Liver (tissue), 7 donors: ENCODE measurements at regions not wholly inside any gene's neighbourhood (a gene's known extent, or its start where the extent isn't known, plus 50 kb on each side); places are given as distances from the start of the nearest gene placed in this dataset.

Experiments used
- DNase-seq: peaks from one replicate; pipeline ENCODE4 v3.0.0-alpha.2; 2017; ENCODE audit warnings: low spot score
- H3K27ac ChIP-seq, 2 donors: one replicate each; pipeline ENCODE4 v1.7.0; 2013; ENCODE audit warnings: inconsistent platforms in 2 of 2, low read length in 2 of 2, control low read depth in 1 of 2, low read depth in 1 of 2, mild to moderate bottlenecking in 1 of 2
- H3K27me3 ChIP-seq, 4 donors: one replicate each; pipeline versions ENCODE4 v1.6.1 to v1.7.0; 2013; ENCODE audit warnings: low read length in 3 of 4, inconsistent platforms in 1 of 4, mild to moderate bottlenecking in 1 of 4, moderate library complexity in 1 of 4; ENCODE audit not compliant: control insufficient read depth in 4 of 4, insufficient read depth in 4 of 4
- H3K36me3 ChIP-seq, 4 donors: one replicate each; pipeline versions ENCODE4 v1.6.1 to v1.7.0; 2013; ENCODE audit warnings: low read length in 3 of 4, mild to moderate bottlenecking in 3 of 4, low read depth in 1 of 4, moderate library complexity in 1 of 4; ENCODE audit not compliant: control insufficient read depth in 4 of 4, insufficient read depth in 3 of 4
- H3K4me1 ChIP-seq, 4 donors: one replicate each; pipeline versions ENCODE4 v1.6.1 to v1.7.0; 2013; ENCODE audit warnings: low read length in 3 of 4, mild to moderate bottlenecking in 3 of 4, moderate library complexity in 1 of 4; ENCODE audit not compliant: control insufficient read depth in 4 of 4, insufficient read depth in 4 of 4
- H3K4me3 ChIP-seq, 3 donors: one replicate each; pipeline versions ENCODE4 v1.6.1 to v1.7.0; 2013; ENCODE audit warnings: low read length in 3 of 3, control low read depth in 1 of 3, low read depth in 1 of 3, mild to moderate bottlenecking in 1 of 3
- H3K9ac ChIP-seq, 2 donors: one replicate each; pipeline ENCODE4 v1.7.0; 2013; ENCODE audit warnings: low read length in 2 of 2, mild to moderate bottlenecking in 2 of 2, moderate library complexity in 2 of 2, control low read depth in 1 of 2, low read depth in 1 of 2
- H3K9me3 ChIP-seq, 4 donors: one replicate each; pipeline versions ENCODE4 v1.6.1 to v1.7.0; 2013; ENCODE audit warnings: low read length in 3 of 4; ENCODE audit not compliant: control insufficient read depth in 4 of 4
- ATF3 ChIP-seq: IDR thresholded peaks from 2 replicates; pipeline ENCODE4 v1.6.1; 2016; ENCODE audit warnings: antibody characterized with exemption
- EGR1 ChIP-seq, 2 donors: IDR thresholded peaks; 2 replicates each; pipeline ENCODE4 v1.6.1; 2016 to 2018; ENCODE audit warnings: antibody characterized with exemption in 2 of 2, low read depth in 2 of 2
- FOXA1 ChIP-seq: IDR thresholded peaks from 2 replicates; pipeline ENCODE4 v1.6.1; 2016; ENCODE audit warnings: antibody characterized with exemption
- FOXA2 ChIP-seq: IDR thresholded peaks from 2 replicates; pipeline ENCODE4 v1.6.1; 2016; ENCODE audit warnings: antibody characterized with exemption
- GABPA ChIP-seq, 2 donors: IDR thresholded peaks in 1 of 2; conservative IDR thresholded peaks in 1 of 2; 2 replicates each; pipeline ENCODE4 v1.6.1; 2016; ENCODE audit warnings: antibody characterized with exemption in 2 of 2, mild to moderate bottlenecking in 1 of 2, moderate library complexity in 1 of 2
- HNF4A ChIP-seq, 2 donors: conservative IDR thresholded peaks; 2 replicates each; pipeline ENCODE4 v1.6.1; 2016; ENCODE audit warnings: antibody characterized with exemption in 2 of 2, mild to moderate bottlenecking in 2 of 2
- HNF4G ChIP-seq: IDR thresholded peaks from 2 replicates; pipeline ENCODE4 v1.6.1; 2016; ENCODE audit warnings: antibody characterized with exemption
- JUND ChIP-seq, 2 donors: IDR thresholded peaks; 2 replicates each; pipeline ENCODE4 v1.6.1; 2016; ENCODE audit warnings: antibody characterized with exemption in 2 of 2
- MAX ChIP-seq: IDR thresholded peaks from 2 replicates; pipeline ENCODE4 v1.6.1; 2016; ENCODE audit warnings: antibody characterized with exemption
- NR2F2 ChIP-seq: IDR thresholded peaks from 2 replicates; pipeline ENCODE4 v1.6.1; 2016; ENCODE audit warnings: antibody characterized with exemption
- RAD21 ChIP-seq, 2 donors: IDR thresholded peaks; 2 replicates each; pipeline ENCODE4 v1.6.1; 2016; ENCODE audit warnings: antibody characterized with exemption in 2 of 2, mild to moderate bottlenecking in 2 of 2
- REST ChIP-seq: IDR thresholded peaks from 2 replicates; pipeline ENCODE4 v1.6.1; 2016; ENCODE audit warnings: antibody characterized with exemption, mild to moderate bottlenecking
- RXRA ChIP-seq, 2 donors: IDR thresholded peaks; 2 replicates each; pipeline ENCODE4 v1.6.1; 2017 to 2018; ENCODE audit warnings: antibody characterized with exemption in 2 of 2, mild to moderate bottlenecking in 1 of 2
- SP1 ChIP-seq: IDR thresholded peaks from 2 replicates; pipeline ENCODE4 v1.6.1; 2018; ENCODE audit warnings: antibody characterized with exemption, mild to moderate bottlenecking
- TAF1 ChIP-seq: conservative IDR thresholded peaks from 2 replicates; pipeline ENCODE4 v1.6.1; 2016; ENCODE audit warnings: antibody characterized with exemption, mild to moderate bottlenecking
- YY1 ChIP-seq: IDR thresholded peaks from 2 replicates; pipeline ENCODE4 v1.6.1; 2016; ENCODE audit warnings: antibody characterized with exemption, mild to moderate bottlenecking
- ZBTB33 ChIP-seq: IDR thresholded peaks from 2 replicates; pipeline ENCODE4 v1.6.1; 2016; ENCODE audit warnings: antibody characterized with exemption
- WGBS: extraction: QIAGEN DNeasy Blood & Tissue Kit; methylation state at CpG from one replicate; pipeline ENCODE4 v1.1.7; 2013; 5-methylcytosine and 5-hydroxymethylcytosine counted together
- donor health status: healthy.
- donor health status: healthy.
- donor health status: healthy.
- donor health status: healthy.

GRCh38 chr3:118466795-118467330 lies 567.8 kb downstream of the IGSF11 start:
- H3K4me1 ChIP-seq: no peaks in the 10 kb centered on the region
- no peak overlapping the region for H3K4me3 ChIP-seq
- no peak overlapping the region for H3K27ac ChIP-seq
- no peak for DNase-seq
- TF ChIP-seq SP1: no peak
- TF ChIP-seq YY1: no peak
- no peak for TF ChIP-seq NR2F2
- no peak for TF ChIP-seq HNF4G
- TF ChIP-seq HNF4A (conservative IDR thresholded peaks at IDR 0.05): no peak
- no peak for TF ChIP-seq EGR1 (IDR thresholded peaks at IDR 0.05; ENCODE audit: low read depth in 2 of 2)
- TF ChIP-seq REST: no peak
- H3K9me3 ChIP-seq: no peaks in the 10 kb centered on the region
- no peaks in the 10 kb centered on the region for H3K27me3 ChIP-seq
- H3K36me3 ChIP-seq: no peaks in the 10 kb centered on the region
- H3K9ac ChIP-seq: no peak overlapping the region
- WGBS: 70% methylated on average over 2 of the region's 2 CpGs

- H3K9me3 ChIP-seq: no peaks in the 10 kb centered on the region
- H3K4me3 ChIP-seq: no peak overlapping the region
- no peaks in the 10 kb centered on the region for H3K4me1 ChIP-seq
- no peak overlapping the region for H3K27ac ChIP-seq
- H3K36me3 ChIP-seq: no peaks in the 10 kb centered on the region
- no peak overlapping the region for H3K9ac ChIP-seq
- TF ChIP-seq HNF4G (no peak), RXRA (IDR thresholded peaks at IDR 0.05) (no peak), ZBTB33 (no peak), FOXA2 (no peak), JUND (IDR thresholded peaks at IDR 0.05) (no peak), HNF4A (conservative IDR thresholded peaks at IDR 0.05) (no peak), NR2F2 (no peak), ATF3 (no peak), TAF1 (no peak), EGR1 (IDR thresholded peaks at IDR 0.05; ENCODE audit: low read depth in 2 of 2) (no peak), FOXA1 (no peak)
- DNase-seq: no peak
- H3K27me3 ChIP-seq: no peaks in the 10 kb centered on the region
These were observed 565.8 kb downstream of the IGSF11 start for GRCh38 chr3:118468801-118469200.

GRCh38 chr3:118472586-118472985 lies 562.1 kb downstream of the IGSF11 start:
- Histone ChIP-seq H3K36me3 (no peaks in the 10 kb centered on the region), H3K27me3 (no peaks in the 10 kb centered on the region), H3K4me1 (no peaks in the 10 kb centered on the region), H3K4me3 (no peak overlapping the region), H3K27ac (no peak overlapping the region), H3K9ac (no peak overlapping the region), H3K9me3 (no peaks in the 10 kb centered on the region)
- whole genome bisulfite sequencing: 78% methylated on average over 1 of the region's 1 CpG
- no peak for DNase-seq
- TF ChIP-seq RAD21 (IDR thresholded peaks at IDR 0.05) (no peak), RXRA (IDR thresholded peaks at IDR 0.05) (no peak), ATF3 (no peak), MAX (no peak), GABPA (IDR thresholded peaks at IDR 0.05 in 1 of 2, conservative IDR thresholded peaks at IDR 0.05 in 1 of 2) (no peak), REST (no peak), SP1 (no peak)
